ENCODE measurements at regions not wholly inside any gene's neighbourhood (a gene's known extent, or its start where the extent isn't known, plus 50 kb on each side); places are given as distances from the start of the nearest gene placed in this dataset.

DNA sequence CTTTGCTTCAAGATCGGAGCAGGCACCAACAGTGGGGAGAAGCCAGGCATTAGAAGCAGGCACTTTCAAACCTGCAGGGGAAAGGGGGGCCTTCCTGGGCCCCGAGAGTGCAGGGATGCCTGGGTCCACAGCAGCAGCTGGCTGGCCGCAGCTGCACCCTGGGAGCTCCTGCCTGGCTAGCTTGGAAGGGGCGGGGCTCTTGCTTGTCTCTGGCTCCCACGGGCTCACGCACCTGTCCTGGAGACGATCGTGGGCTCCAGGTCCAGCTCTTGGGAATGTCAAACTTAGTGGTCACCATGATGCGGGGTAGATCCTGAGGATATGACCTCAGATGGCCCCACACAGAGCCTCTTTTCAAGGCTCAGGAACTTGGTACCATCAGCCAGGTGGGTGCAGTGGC lies 1673.2 kb downstream of the LRRC4C start:
- intact Hi-C loops (cut with micrococcal nuclease): no loop called here
- Mint-ChIP-seq H3K9me3 (peaks cover 3% of the 10 kb centered on the region), H3K27ac (no peak overlapping the region), H3K36me3 (ENCODE audit: low read depth) (no peaks in the 10 kb centered on the region), H3K4me3 (no peak overlapping the region), H3K4me1 (no peaks in the 10 kb centered on the region), H3K27me3 (no peaks in the 10 kb centered on the region)
- ChIA-PET CTCF (no interaction called here), POLR2A (no interaction called here)
- ATAC-seq (ENCODE audit: low read depth) (no peak), DNase-seq (no peak)
- TF ChIP-seq, protein P1, sequence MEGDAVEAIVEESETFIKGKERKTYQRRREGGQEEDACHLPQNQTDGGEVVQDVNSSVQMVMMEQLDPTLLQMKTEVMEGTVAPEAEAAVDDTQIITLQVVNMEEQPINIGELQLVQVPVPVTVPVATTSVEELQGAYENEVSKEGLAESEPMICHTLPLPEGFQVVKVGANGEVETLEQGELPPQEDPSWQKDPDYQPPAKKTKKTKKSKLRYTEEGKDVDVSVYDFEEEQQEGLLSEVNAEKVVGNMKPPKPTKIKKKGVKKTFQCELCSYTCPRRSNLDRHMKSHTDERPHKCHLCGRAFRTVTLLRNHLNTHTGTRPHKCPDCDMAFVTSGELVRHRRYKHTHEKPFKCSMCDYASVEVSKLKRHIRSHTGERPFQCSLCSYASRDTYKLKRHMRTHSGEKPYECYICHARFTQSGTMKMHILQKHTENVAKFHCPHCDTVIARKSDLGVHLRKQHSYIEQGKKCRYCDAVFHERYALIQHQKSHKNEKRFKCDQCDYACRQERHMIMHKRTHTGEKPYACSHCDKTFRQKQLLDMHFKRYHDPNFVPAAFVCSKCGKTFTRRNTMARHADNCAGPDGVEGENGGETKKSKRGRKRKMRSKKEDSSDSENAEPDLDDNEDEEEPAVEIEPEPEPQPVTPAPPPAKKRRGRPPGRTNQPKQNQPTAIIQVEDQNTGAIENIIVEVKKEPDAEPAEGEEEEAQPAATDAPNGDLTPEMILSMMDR (IDR thresholded peaks at IDR 0.05): no peak

DNA sequence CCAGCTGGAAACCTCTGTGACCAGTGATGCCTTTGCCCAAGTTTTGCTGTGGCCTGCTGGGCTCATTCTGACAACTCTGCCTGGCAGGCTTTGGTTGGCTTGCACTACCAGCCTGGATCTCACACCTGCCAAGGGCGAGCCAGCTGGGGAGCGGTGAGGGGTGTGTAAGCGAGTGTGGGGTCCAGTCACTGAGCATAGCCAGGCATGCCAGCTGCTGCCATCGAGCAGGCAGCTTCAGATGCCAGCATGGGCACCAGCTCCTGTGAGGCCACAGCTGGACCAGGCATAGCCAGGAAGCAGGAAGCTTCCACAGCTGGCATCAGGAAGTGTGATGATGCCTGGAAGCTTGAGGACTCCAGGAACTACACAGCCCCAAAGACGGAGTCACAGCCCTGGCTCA lies 1674.6 kb downstream of the LRRC4C start:
- Mint-ChIP-seq H3K9me3 (peaks cover 2% of the 10 kb centered on the region), H3K4me3 (no peak overlapping the region), H3K36me3 (ENCODE audit: low read depth) (no peaks in the 10 kb centered on the region), H3K27ac (no peak overlapping the region), H3K27me3 (no peaks in the 10 kb centered on the region), H3K4me1 (no peaks in the 10 kb centered on the region)
- CTCF ChIA-PET: no interaction called here
- TF ChIP-seq, protein P1 (IDR thresholded peaks at IDR 0.05): no peak
- DNase-seq (no peak), ATAC-seq (ENCODE audit: low read depth) (no peak)
- intact Hi-C loops (cut with micrococcal nuclease): no loop called here
- POLR2A ChIA-PET: no interaction called here

DNA sequence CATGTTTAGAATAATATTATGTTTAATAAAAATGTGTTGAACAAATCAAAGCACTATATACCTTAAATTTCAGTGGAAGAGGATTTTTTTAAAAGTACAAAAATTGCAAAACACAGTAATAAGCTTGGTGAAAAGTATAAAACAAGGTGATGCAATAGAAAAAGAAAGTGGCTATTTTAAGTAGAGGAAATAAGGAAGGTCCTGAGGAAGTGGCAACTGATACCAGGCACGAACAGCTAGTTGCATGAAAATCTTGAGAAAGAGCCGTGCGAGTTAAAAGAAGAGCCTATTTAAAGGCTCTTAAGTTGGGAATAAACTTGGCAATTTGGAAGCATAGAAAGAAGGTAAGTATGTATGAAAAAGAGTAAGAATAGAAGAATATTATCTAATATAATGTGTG lies 1679.3 kb downstream of the LRRC4C start:
- TF ChIP-seq, protein P1 (IDR thresholded peaks at IDR 0.05): no peak
- no peak for DNase-seq
- Mint-ChIP-seq H3K27me3 (no peaks in the 10 kb centered on the region), H3K27ac (no peak overlapping the region), H3K36me3 (ENCODE audit: low read depth) (no peaks in the 10 kb centered on the region), H3K9me3 (no peaks in the 10 kb centered on the region), H3K4me3 (no peak overlapping the region), H3K4me1 (no peaks in the 10 kb centered on the region)
- no peak for ATAC-seq (ENCODE audit: low read depth)
- POLR2A ChIA-PET: no interaction called here
- intact Hi-C loops (cut with micrococcal nuclease): no loop called here
- CTCF ChIA-PET: no interaction called here

DNA sequence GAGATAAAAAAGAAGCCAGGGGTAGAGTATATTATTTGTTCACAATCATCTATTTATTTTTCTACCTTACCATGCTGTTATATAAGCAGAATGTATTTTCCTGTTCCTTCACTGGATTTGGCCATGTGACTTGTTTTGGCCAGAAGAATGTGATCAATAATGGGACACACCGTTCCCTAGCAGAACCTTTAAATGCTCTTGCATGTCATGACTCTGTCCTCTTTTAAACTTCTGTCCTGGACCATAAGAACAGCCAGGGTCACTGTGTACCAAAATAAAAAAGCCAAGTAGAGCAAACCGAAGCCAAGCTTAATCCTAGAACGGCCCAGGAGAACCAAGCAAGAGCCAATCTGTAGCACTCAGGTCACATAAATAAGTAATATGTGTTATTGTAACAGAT lies 1682.4 kb downstream of the LRRC4C start:
- Mint-ChIP-seq H3K27me3 (no peaks in the 10 kb centered on the region), H3K4me3 (no peak overlapping the region), H3K27ac (no peak overlapping the region), H3K36me3 (ENCODE audit: low read depth) (no peaks in the 10 kb centered on the region), H3K9me3 (peaks cover 4% of the 10 kb centered on the region), H3K4me1 (no peaks in the 10 kb centered on the region)
- no peak for DNase-seq
- intact Hi-C loops (cut with micrococcal nuclease): no loop called here
- TF ChIP-seq, protein P1 (IDR thresholded peaks at IDR 0.05): no peak
- CTCF ChIA-PET: no interaction called here
- no peak for ATAC-seq (ENCODE audit: low read depth)
- POLR2A ChIA-PET: no interaction called here

DNA sequence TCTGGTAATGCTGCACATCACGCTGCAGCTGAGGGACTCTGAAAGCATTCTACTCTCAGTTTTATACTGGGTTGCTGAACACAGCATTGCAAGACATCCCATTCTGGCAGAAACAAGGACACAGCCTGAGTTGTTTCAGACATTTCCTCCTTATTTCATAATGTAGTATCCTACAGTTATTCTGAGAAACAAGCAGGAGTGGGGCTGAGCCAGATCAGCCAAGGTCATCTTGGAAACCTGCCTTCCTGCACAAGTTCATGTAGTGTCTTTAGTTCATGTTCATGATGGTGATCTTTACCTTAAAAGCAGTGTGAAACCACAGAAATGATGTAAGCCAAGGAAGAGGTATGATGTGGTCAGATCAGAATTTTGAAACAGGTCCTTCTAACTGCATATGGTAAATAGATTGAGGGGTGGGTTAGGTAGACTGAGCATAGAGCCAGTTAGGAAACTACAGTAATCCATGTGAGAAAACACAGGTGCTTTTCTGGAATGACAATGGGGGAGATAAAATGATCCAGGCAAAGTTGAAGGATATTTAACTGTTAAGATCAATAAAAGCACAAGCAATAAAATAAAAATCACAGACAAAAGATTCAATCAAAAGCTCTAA lies 1686.8 kb downstream of the LRRC4C start:
- TF ChIP-seq, protein P1 (IDR thresholded peaks at IDR 0.05): no peak
- CTCF ChIA-PET: no interaction called here

More for the DNA sequence above, 1686.8 kb downstream of the LRRC4C start:
- H3K27ac Mint-ChIP-seq: no peak overlapping the region
- no peak for ATAC-seq (ENCODE audit: low read depth)
- intact Hi-C loops (cut with micrococcal nuclease): no loop called here
- no peaks in the 10 kb centered on the region for H3K36me3 Mint-ChIP-seq (ENCODE audit: low read depth)
- H3K4me1 Mint-ChIP-seq: no peaks in the 10 kb centered on the region
- no peak for DNase-seq
- H3K4me3 Mint-ChIP-seq: no peak overlapping the region
- POLR2A ChIA-PET: no interaction called here
- H3K9me3 Mint-ChIP-seq: peaks cover 8% of the 10 kb centered on the region
- no peaks in the 10 kb centered on the region for H3K27me3 Mint-ChIP-seq

Measured in activated B cell treated with CpG ODN at 0.5 μM for 24 hours (primary cell).